LNCAP (cell line): ENCODE measurements at regions not wholly inside any gene's neighbourhood (a gene's known extent, or its start where the extent isn't known, plus 50 kb on each side); places are given as distances from the start of the nearest gene placed in this dataset.

Source experiments
- TF ChIP-seq, protein P1 (sequence below): fragments of 450-650 bp; IDR thresholded peaks from 2 replicates; pipeline ENCODE4 v1.5.1; 2017; ENCODE audit warnings: mild to moderate bottlenecking

- TF ChIP-seq, protein P1, sequence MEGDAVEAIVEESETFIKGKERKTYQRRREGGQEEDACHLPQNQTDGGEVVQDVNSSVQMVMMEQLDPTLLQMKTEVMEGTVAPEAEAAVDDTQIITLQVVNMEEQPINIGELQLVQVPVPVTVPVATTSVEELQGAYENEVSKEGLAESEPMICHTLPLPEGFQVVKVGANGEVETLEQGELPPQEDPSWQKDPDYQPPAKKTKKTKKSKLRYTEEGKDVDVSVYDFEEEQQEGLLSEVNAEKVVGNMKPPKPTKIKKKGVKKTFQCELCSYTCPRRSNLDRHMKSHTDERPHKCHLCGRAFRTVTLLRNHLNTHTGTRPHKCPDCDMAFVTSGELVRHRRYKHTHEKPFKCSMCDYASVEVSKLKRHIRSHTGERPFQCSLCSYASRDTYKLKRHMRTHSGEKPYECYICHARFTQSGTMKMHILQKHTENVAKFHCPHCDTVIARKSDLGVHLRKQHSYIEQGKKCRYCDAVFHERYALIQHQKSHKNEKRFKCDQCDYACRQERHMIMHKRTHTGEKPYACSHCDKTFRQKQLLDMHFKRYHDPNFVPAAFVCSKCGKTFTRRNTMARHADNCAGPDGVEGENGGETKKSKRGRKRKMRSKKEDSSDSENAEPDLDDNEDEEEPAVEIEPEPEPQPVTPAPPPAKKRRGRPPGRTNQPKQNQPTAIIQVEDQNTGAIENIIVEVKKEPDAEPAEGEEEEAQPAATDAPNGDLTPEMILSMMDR, result no peak
Measured at GRCh38 chr12:4213471-4213870, 60.1 kb upstream of the CCND2 start.

DNA sequence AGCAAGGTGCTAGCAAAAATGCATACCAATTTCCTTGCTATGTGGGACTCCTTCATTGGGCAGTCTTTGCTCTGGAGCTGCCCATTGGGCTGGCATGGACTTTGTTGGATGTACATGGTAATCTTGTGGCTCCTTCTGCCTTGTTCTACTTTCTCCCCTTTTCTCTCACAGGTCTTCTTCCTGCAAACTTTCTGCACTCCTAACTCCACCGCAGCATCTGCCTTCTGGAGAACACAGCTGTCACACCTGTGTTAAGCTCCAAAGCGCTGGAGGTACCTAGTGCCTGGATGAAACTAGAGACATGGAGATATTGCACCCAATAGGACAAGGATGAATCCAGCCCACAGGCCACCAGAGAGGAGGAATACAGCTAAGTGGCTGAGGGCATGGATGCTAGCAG is 60.7 kb upstream of the CCND2 start:
- TF ChIP-seq, protein P1, result no peak

DNA sequence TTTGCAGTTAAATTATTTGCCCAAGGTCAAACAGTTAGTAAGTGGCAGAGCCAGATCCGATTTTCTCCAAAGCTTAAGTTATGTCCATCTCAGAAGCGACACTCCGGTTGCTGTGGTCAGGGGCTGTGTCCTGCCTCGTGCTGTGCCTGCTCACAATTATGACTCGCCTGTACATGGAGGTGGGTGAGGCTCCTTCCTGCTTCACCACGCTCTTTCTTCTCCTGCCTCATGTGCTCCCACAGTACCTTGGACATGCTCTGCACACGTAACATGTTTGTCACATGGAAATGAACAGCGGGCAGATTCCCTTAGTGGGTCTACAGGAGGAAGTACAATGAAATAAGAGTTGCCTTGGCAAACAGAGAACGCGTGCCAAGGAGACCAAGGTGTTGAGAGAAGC is 62.2 kb upstream of the CCND2 start:
- TF ChIP-seq, protein P1, result no peak

- TF ChIP-seq, protein P1, result no peak
Measured at GRCh38 chr12:4210183-4210582, 63.4 kb upstream of the CCND2 start.

- TF ChIP-seq, protein P1, result no peak
Measured at GRCh38 chr12:4206470-4206869, 67.1 kb upstream of the CCND2 start.

DNA sequence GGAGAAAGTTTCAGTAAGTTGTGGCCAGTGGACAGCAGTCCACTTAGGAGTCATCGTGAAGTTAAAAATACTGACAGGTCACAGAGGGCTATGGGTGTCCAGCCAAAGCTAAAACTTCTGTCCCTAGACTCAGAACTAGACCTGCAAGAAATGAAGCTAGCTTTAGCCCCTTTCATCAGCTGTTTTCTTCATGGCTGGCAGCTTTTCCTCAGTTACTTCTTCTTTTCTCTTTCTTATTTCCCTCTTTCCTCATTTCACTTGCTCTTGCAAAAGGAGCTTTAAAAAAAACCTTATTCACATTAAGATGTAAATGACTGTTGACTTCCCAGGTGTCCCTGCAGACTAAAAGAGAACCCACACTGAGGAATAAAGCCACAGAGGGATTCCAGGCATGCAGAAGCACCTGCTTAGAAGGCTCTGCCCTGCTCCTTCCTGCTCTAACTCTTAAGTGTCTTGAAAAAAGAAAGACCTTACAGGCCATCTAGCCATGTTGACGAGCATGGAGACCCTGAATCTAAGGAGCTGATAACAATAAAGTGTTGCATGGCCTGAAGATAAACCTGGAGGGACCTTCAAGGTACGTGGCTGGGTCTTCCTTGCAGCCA is 69.7 kb upstream of the CCND2 start:
- TF ChIP-seq, protein P1, result no peak

- TF ChIP-seq, protein P1, result no peak
Measured at GRCh38 chr12:4202918-4203317, 70.6 kb upstream of the CCND2 start.

GRCh38 chr12:4202487-4202886 is 71.1 kb upstream of the CCND2 start:
- TF ChIP-seq, protein P1, result no peak
